NB4 (cell line): ENCODE measurements at regions not wholly inside any gene's neighbourhood (a gene's known extent, or its start where the extent isn't known, plus 50 kb on each side); places are given as distances from the start of the nearest gene placed in this dataset.

Experiments
- POLR2A ChIP-seq: IDR thresholded peaks from 2 replicates; pipeline ENCODE4 v1.6.1; 2011; ENCODE audit warnings: mild to moderate bottlenecking; ENCODE audit not compliant: insufficient read length; ENCODE audit errors: extremely low read depth
- TF ChIP-seq, protein P1 (sequence below): IDR thresholded peaks from one replicate; pipeline ENCODE4 v1.5.1; 2012; ENCODE audit warnings: low read depth, low read length

DNA sequence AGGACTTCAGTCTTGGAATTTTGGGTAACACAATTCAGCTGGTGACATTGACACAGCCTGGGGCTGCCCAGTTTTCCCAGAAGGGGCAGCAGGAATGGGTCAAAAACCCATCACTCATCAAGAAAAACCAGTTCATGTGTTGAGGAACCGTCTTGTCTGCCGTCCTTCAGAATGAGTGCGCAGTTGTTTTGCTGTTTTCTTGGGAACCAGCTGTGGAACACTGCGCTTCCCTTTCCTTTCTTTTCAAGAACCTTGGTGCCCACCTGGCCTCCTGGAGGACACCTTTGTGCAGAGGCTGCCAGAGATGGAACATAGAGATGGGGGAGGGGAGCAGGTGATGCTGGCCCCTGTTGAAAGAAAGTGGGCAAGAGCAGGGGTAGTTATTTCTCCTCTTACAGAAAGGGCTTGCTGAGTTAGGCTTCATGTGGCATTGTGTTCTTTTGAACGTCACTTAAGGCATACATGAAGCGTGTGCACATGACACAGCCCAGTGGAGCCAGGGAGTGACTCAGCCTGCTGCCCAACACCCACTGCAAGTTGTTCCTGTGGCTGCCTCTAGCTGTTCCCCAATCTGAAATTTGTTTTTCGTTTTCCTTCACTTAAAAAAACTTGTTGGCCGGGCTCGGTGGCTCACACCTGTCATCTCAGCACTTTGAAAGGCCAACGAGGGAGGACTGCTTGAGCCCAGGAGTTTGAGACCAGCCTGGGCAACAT, 87.4 kb upstream of the TNS3 start:
- TF ChIP-seq, protein P1, sequence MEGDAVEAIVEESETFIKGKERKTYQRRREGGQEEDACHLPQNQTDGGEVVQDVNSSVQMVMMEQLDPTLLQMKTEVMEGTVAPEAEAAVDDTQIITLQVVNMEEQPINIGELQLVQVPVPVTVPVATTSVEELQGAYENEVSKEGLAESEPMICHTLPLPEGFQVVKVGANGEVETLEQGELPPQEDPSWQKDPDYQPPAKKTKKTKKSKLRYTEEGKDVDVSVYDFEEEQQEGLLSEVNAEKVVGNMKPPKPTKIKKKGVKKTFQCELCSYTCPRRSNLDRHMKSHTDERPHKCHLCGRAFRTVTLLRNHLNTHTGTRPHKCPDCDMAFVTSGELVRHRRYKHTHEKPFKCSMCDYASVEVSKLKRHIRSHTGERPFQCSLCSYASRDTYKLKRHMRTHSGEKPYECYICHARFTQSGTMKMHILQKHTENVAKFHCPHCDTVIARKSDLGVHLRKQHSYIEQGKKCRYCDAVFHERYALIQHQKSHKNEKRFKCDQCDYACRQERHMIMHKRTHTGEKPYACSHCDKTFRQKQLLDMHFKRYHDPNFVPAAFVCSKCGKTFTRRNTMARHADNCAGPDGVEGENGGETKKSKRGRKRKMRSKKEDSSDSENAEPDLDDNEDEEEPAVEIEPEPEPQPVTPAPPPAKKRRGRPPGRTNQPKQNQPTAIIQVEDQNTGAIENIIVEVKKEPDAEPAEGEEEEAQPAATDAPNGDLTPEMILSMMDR, result no peak
- TF ChIP-seq POLR2A, result no peak
